GM12892 (cell line): ENCODE measurements at regions not wholly inside any gene's neighbourhood (a gene's known extent, or its start where the extent isn't known, plus 50 kb on each side); places are given as distances from the start of the nearest gene placed in this dataset.

Source experiments
- POLR2A ChIP-seq: IDR thresholded peaks from 2 replicates; pipeline ENCODE4 v1.6.1; 2011; ENCODE audit warnings: low read depth, low read length, control low read depth
- POLR2AphosphoS5 ChIP-seq: IDR thresholded peaks from 2 replicates; pipeline ENCODE4 v1.6.1; 2011; ENCODE audit warnings: low read depth, low read length, control low read depth

- TF ChIP-seq POLR2A: no peak
- no peak for TF ChIP-seq POLR2AphosphoS5
Measured at GRCh38 chr14:62138593-62138992, 376.4 kb downstream of the SNAPC1 start.
